H1 (cell line): ENCODE measurements at regions not wholly inside any gene's neighbourhood (a gene's known extent, or its start where the extent isn't known, plus 50 kb on each side); places are given as distances from the start of the nearest gene placed in this dataset.

ENCODE experiments used
- CTCF ChIA-PET: fragments of 300-600 bp; sonication (Branson Sonifier 250); formaldehyde crosslinking; loops from one replicate; lab custom pipeline; 2021; ENCODE audit not compliant: partially characterized antibody; lab: Charles Lee
- POLR2A ChIA-PET: fragments of 300-600 bp; sonication (Branson Sonifier 250); formaldehyde crosslinking; loops from one replicate; lab custom pipeline; 2021; ENCODE audit warnings: inconsistent platforms; ENCODE audit not compliant: partially characterized antibody; lab: Charles Lee
- DNase-seq, 2 experiments: peaks; one replicate each; pipeline versions ENCODE4 v3.0.0 to v3.0.0-alpha.2; 2010 to 2022; ENCODE audit warnings: low spot score in 2 of 2, low read depth in 1 of 2, mixed read lengths in 1 of 2
- FAIRE-seq: peaks from 2 replicates; lab custom pipeline; 2011; peaks lifted over from hg19 to GRCh38; lab: Jason Lieb, UNC
- H2AFZ ChIP-seq: 2 replicates; pipeline ENCODE4 v1.8.1; 2012; ENCODE audit warnings: low read length, inconsistent platforms
- H2AK5ac ChIP-seq: 2 replicates; pipeline ENCODE4 v1.6.1; 2013; ENCODE audit warnings: low read depth, low read length
- H2BK120ac ChIP-seq: replicated peaks from 2 replicates; pipeline ENCODE3; 2013; ENCODE audit warnings: low read depth, low read length, inconsistent platforms
- H2BK12ac ChIP-seq: 2 replicates; pipeline ENCODE4 v1.6.1; 2013; ENCODE audit warnings: low read depth, low read length
- H2BK15ac ChIP-seq: 2 replicates; pipeline ENCODE4 v1.6.1; 2013; ENCODE audit warnings: low read length
- H2BK20ac ChIP-seq: 2 replicates; pipeline ENCODE4 v1.6.1; 2013; ENCODE audit warnings: low read length
- H2BK5ac ChIP-seq: 2 replicates; pipeline ENCODE4 v1.6.1; 2013; ENCODE audit warnings: low read depth, low read length
- H3K14ac ChIP-seq: 2 replicates; pipeline ENCODE4 v1.6.1; 2013; ENCODE audit warnings: inconsistent platforms; ENCODE audit not compliant: insufficient read length
- H3K18ac ChIP-seq: 2 replicates; pipeline ENCODE4 v1.6.1; 2013; ENCODE audit warnings: low read length; ENCODE audit errors: extremely low read depth
- H3K23ac ChIP-seq: 2 replicates; pipeline ENCODE4 v1.6.1; 2013; ENCODE audit warnings: inconsistent platforms; ENCODE audit not compliant: insufficient read length
- H3K23me2 ChIP-seq: 2 replicates; pipeline ENCODE4 v1.6.1; 2013; ENCODE audit warnings: low read depth, low read length
- H3K27ac ChIP-seq: 2 replicates; pipeline ENCODE4 v1.6.1; 2011; ENCODE audit warnings: low read depth, low read length, inconsistent platforms
- H3K27me3 ChIP-seq, 4 experiments: replicated peaks in 1 of 4; 1 replicate in 1 of 4; 2 replicates in 3 of 4; pipeline versions ENCODE4 v1.6.1 to v1.8.1; 2011 to 2013; ENCODE audit warnings: low read length in 3 of 4, mild to moderate bottlenecking in 3 of 4, inconsistent platforms in 2 of 4, mixed read lengths in 2 of 4, moderate library complexity in 1 of 4; ENCODE audit not compliant: control insufficient read depth in 3 of 4, insufficient read depth in 3 of 4; ENCODE audit errors: extremely low read depth in 1 of 4
- H3K36me3 ChIP-seq, 4 experiments: 2 replicates each; pipeline versions ENCODE4 v1.6.1 to v1.8.1; 2011 to 2013; ENCODE audit warnings: mild to moderate bottlenecking in 4 of 4, low read length in 3 of 4, moderate library complexity in 2 of 4, control low read depth in 1 of 4, inconsistent platforms in 1 of 4; ENCODE audit not compliant: insufficient read depth in 4 of 4, control insufficient read depth in 2 of 4
- H3K4ac ChIP-seq: replicated peaks from 2 replicates; pipeline ENCODE3; 2013; ENCODE audit warnings: low read length, low read depth, mixed read lengths, inconsistent platforms; ENCODE audit not compliant: insufficient read length
- H3K4me1 ChIP-seq, 4 experiments: replicated peaks in 1 of 4; 1 replicate in 1 of 4; 2 replicates in 3 of 4; pipeline versions ENCODE4 v1.6.1 to v1.8.1; 2011 to 2013; ENCODE audit warnings: low read length in 3 of 4, inconsistent platforms in 2 of 4, mixed read lengths in 1 of 4; ENCODE audit not compliant: insufficient read depth in 4 of 4, control insufficient read depth in 3 of 4
- H3K4me2 ChIP-seq, 2 experiments: 2 replicates each; pipeline versions ENCODE4 v1.6.1 to v1.8.1; 2011 to 2013; ENCODE audit warnings: low read depth in 2 of 2, low read length in 2 of 2, control low read depth in 1 of 2, inconsistent platforms in 1 of 2, mild to moderate bottlenecking in 1 of 2; ENCODE audit not compliant: insufficient read depth in 1 of 2
- H3K4me3 ChIP-seq, 4 experiments: fragments of 200-600, 300-600 bp in 1 of 4; sonication (generic), shearing (Covaris generic), sonication (Bioruptor Twin) in 1 of 4; 2 replicates each; pipeline versions ENCODE4 v1.5.1 to v1.8.1; 2011 to 2016; ENCODE audit warnings: low read length in 4 of 4, low read depth in 3 of 4, control low read depth in 2 of 4, inconsistent platforms in 2 of 4, mild to moderate bottlenecking in 2 of 4, mixed read lengths in 1 of 4, moderate library complexity in 1 of 4; ENCODE audit not compliant: insufficient read depth in 2 of 4; ENCODE audit errors: extremely low read depth in 1 of 4
- H3K56ac ChIP-seq: replicated peaks from 2 replicates; pipeline ENCODE3; 2013; ENCODE audit warnings: low read depth, mild to moderate bottlenecking, mixed read lengths, low read length, inconsistent platforms; ENCODE audit not compliant: insufficient read length
- H3K79me1 ChIP-seq: 2 replicates; pipeline ENCODE4 v1.6.1; 2013; ENCODE audit warnings: low read depth, low read length, control low read depth
- H3K79me2 ChIP-seq, 2 experiments: 2 replicates each; pipeline versions ENCODE4 v1.6.1 to v1.8.1; 2012 to 2013; ENCODE audit warnings: low read length in 2 of 2, mild to moderate bottlenecking in 2 of 2, inconsistent platforms in 1 of 2; ENCODE audit not compliant: insufficient read depth in 2 of 2, control insufficient read depth in 1 of 2
- H3K9ac ChIP-seq, 4 experiments: replicated peaks in 1 of 4; 1 replicate in 1 of 4; 2 replicates in 3 of 4; pipeline versions ENCODE4 v1.6.1 to v1.8.1; 2011 to 2013; ENCODE audit warnings: low read depth in 3 of 4, low read length in 3 of 4, control low read depth in 2 of 4, mild to moderate bottlenecking in 2 of 4, moderate library complexity in 2 of 4, inconsistent platforms in 1 of 4; ENCODE audit errors: extremely low read depth in 1 of 4
- H3K9me3 ChIP-seq, 2 experiments: 2 replicates each; pipeline versions ENCODE4 v1.6.1 to v1.8.1; 2012 to 2013; ENCODE audit warnings: mild to moderate bottlenecking in 2 of 2, moderate library complexity in 2 of 2, control low read depth in 1 of 2, inconsistent platforms in 1 of 2, low read depth in 1 of 2, low read length in 1 of 2, mixed read lengths in 1 of 2; ENCODE audit not compliant: insufficient read depth in 2 of 2
- H4K20me1 ChIP-seq, 2 experiments: replicated peaks in 1 of 2; 2 replicates each; pipeline versions ENCODE3 to v1.8.1; 2011 to 2013; ENCODE audit warnings: inconsistent platforms in 2 of 2, low read length in 2 of 2, mild to moderate bottlenecking in 1 of 2; ENCODE audit not compliant: insufficient read depth in 2 of 2, control insufficient read depth in 1 of 2
- H4K5ac ChIP-seq: 2 replicates; pipeline ENCODE4 v1.6.1; 2013; ENCODE audit warnings: low read length, low read depth, mixed read lengths, inconsistent platforms; ENCODE audit not compliant: insufficient read length
- H4K8ac ChIP-seq: 2 replicates; pipeline ENCODE4 v1.8.0; 2013; ENCODE audit warnings: mild to moderate bottlenecking, moderate library complexity, low read length, inconsistent platforms; ENCODE audit not compliant: insufficient read depth; ENCODE audit errors: extremely low read depth
- H4K91ac ChIP-seq: replicated peaks from 2 replicates; pipeline ENCODE3; 2013; ENCODE audit warnings: low read length, mixed read lengths, inconsistent platforms; ENCODE audit not compliant: insufficient read length
- CHD1 ChIP-seq: IDR thresholded peaks from 2 replicates; pipeline ENCODE4 v1.6.1; 2012; ENCODE audit warnings: low read depth, low read length, improper control_type of control experiment
- CTBP2 ChIP-seq: IDR thresholded peaks from 2 replicates; pipeline ENCODE4 v1.7.0; 2011; ENCODE audit warnings: borderline replicate concordance, mild to moderate bottlenecking, moderate library complexity, mixed read lengths, low read length; ENCODE audit not compliant: insufficient read depth, insufficient read length
- FOSL1 ChIP-seq: IDR thresholded peaks from 2 replicates; pipeline ENCODE4 v1.6.1; 2011; ENCODE audit warnings: mild to moderate bottlenecking, low read depth, low read length, moderate library complexity; ENCODE audit not compliant: insufficient read depth
- HDAC6 ChIP-seq: IDR thresholded peaks from one replicate; pipeline ENCODE4 v1.7.1; 2012; ENCODE audit warnings: low read depth, mild to moderate bottlenecking, inconsistent platforms, low read length, moderate library complexity
- POLR2A ChIP-seq, 2 experiments: IDR thresholded peaks; 1 replicate in 1 of 2; 2 replicates in 1 of 2; pipeline ENCODE4 v1.6.1; 2011; ENCODE audit warnings: low read depth in 2 of 2, low read length in 2 of 2, mild to moderate bottlenecking in 2 of 2; ENCODE audit errors: control extremely low read depth in 1 of 2
- SP1 ChIP-seq: IDR thresholded peaks from 2 replicates; pipeline ENCODE4 v1.6.1; 2011; ENCODE audit warnings: low read depth, low read length
- SP4 ChIP-seq: IDR thresholded peaks from 2 replicates; pipeline ENCODE4 v1.6.1; 2012; ENCODE audit warnings: low read length, inconsistent platforms
- ZNF274 ChIP-seq: IDR thresholded peaks from 2 replicates; pipeline ENCODE4 v1.7.0; 2012; ENCODE audit warnings: low read length, borderline replicate concordance; ENCODE audit errors: extremely low read depth
- WGBS, 2 experiments: shearing (Covaris generic) in 1 of 2; methylation state at CpG; one replicate each; pipeline versions ENCODE4 v1.1.6 to v1.1.7; 2013 to 2015; ENCODE audit warnings: low lambda C conversion rate in 2 of 2, mixed read lengths in 2 of 2, inconsistent platforms in 1 of 2, low coverage in 1 of 2, missing lambda C conversion rate in 1 of 2; ENCODE audit not compliant: insufficient replicate concordance in 2 of 2, insufficient coverage in 1 of 2, insufficient read length in 1 of 2; ENCODE audit errors: extremely low coverage in 1 of 2, missing lambda C conversion rate in 1 of 2; 5-methylcytosine and 5-hydroxymethylcytosine counted together

- Histone ChIP-seq H3K27me3 (no peaks in the 10 kb centered on the region), H4K20me1 (no peaks in the 10 kb centered on the region), H3K4me1 (peaks cover 0 to 2% (median under 1%) of the 10 kb centered on the region in 4 experiments; a peak in 4 of 7 replicates), H3K9me3 (no peaks in the 10 kb centered on the region), H2AK5ac (no peak overlapping the region), H2BK20ac (no peak overlapping the region), H3K4ac (no peak overlapping the region), H3K18ac (no peak overlapping the region), H3K79me1 (no peaks in the 10 kb centered on the region), H2BK15ac (no peak overlapping the region), H2BK5ac (no peak overlapping the region), H4K91ac (no peak overlapping the region), H2AFZ (no peak overlapping the region), H3K56ac (no peak overlapping the region), H4K8ac (no peak overlapping the region), H3K14ac (no peak overlapping the region), H3K79me2 (no peaks in the 10 kb centered on the region; a peak in 1 of 4 replicates), H3K9ac (no peak overlapping the region), H3K23me2 (no peaks in the 10 kb centered on the region), H2BK120ac (no peak overlapping the region), H3K23ac (no peak overlapping the region), H4K5ac (no peak overlapping the region), H2BK12ac (no peak overlapping the region), H3K36me3 (no peaks in the 10 kb centered on the region), H3K4me2 (no peak overlapping the region), H3K27ac (no peak overlapping the region), H3K4me3 (no peak overlapping the region)
- ChIA-PET CTCF (interaction anchor here (1.7 kb wide), 1 partner anchor 12 kb away, joined by 5 read pairs; no protein-coding TSS in a partner anchor), POLR2A (no interaction called here)
- WGBS, 2 experiments, result 79% methylated on average over 7 of the region's 7 CpGs; no CpG with 5 or more reads in 1 of the 2 experiments
- DNase-seq (no peak), FAIRE-seq (no peak)
- TF ChIP-seq POLR2A (IDR thresholded peaks at IDR 0.05; ENCODE audit: control extremely low read depth in 1 of 2, low read depth in 2 of 2, low read length in 2 of 2) (no peak), SP1 (no peak), ZNF274 (no peak), HDAC6 (no peak), FOSL1 (no peak), CTBP2 (no peak), SP4 (no peak), CHD1 (no peak)
These were observed 161.7 kb downstream of the KLF12 start for GRCh38 chr13:73972545-73972944.
